Common myeloid progenitor, CD34-positive (primary cell): ENCODE measurements at regions not wholly inside any gene's neighbourhood (a gene's known extent, or its start where the extent isn't known, plus 50 kb on each side); places are given as distances from the start of the nearest gene placed in this dataset.
A peak's percentile ranks its signal among the peaks of the same experiment; 100 is the strongest.

Experiments
- CTCF ChIA-PET: fragments of 350-600 bp; sonication (Branson Sonifier 250); formaldehyde crosslinking; loops from one replicate; lab custom pipeline; 2021; ENCODE audit warnings: antibody characterized with exemption; lab: Charles Lee
- POLR2A ChIA-PET: fragments of 350-600 bp; sonication (Branson Sonifier 250); formaldehyde crosslinking; loops from one replicate; lab custom pipeline; 2021; ENCODE audit warnings: antibody characterized with exemption; lab: Charles Lee
- DNase-seq, 3 donors: peaks; one replicate each; pipeline versions ENCODE4 v3.0.0 to v3.0.0-alpha.2; 2013
- H3K27ac ChIP-seq, 2 experiments: 1 replicate in 1 of 2; 2 replicates in 1 of 2; pipeline ENCODE4 v1.7.0; 2013; ENCODE audit warnings: inconsistent platforms in 2 of 2, low read length in 2 of 2, mild to moderate bottlenecking in 2 of 2, low read depth in 1 of 2, moderate library complexity in 1 of 2; ENCODE audit not compliant: severe bottlenecking in 2 of 2, insufficient read depth in 1 of 2, poor library complexity in 1 of 2
- H3K27me3 ChIP-seq, 5 experiments: replicated peaks in 2 of 5; 1 replicate in 3 of 5; 2 replicates in 2 of 5; pipeline versions ENCODE4 v1.6.1 to v1.7.0; 2013; ENCODE audit warnings: low read length in 4 of 5, mild to moderate bottlenecking in 2 of 5, moderate library complexity in 2 of 5, inconsistent platforms in 1 of 5; ENCODE audit not compliant: insufficient read depth in 5 of 5, control insufficient read depth in 4 of 5
- H3K36me3 ChIP-seq, 4 experiments: 1 replicate in 2 of 4; 2 replicates in 2 of 4; pipeline versions ENCODE4 v1.6.1 to v1.7.0; 2013; ENCODE audit warnings: low read length in 3 of 4, control low read depth in 1 of 4, mild to moderate bottlenecking in 1 of 4; ENCODE audit not compliant: control insufficient read depth in 4 of 4, insufficient read depth in 4 of 4
- H3K4me1 ChIP-seq, 4 experiments: 1 replicate in 3 of 4; 2 replicates in 1 of 4; pipeline versions ENCODE4 v1.6.1 to v1.7.1; 2013; ENCODE audit warnings: low read length in 3 of 4, mild to moderate bottlenecking in 3 of 4, control low read depth in 1 of 4, inconsistent platforms in 1 of 4, moderate library complexity in 1 of 4; ENCODE audit not compliant: control insufficient read depth in 4 of 4, insufficient read depth in 4 of 4; ENCODE audit errors: control extremely low read depth in 1 of 4
- H3K4me3 ChIP-seq, 7 experiments: 1 replicate in 4 of 7; 2 replicates in 3 of 7; pipeline versions ENCODE4 v1.5.1 to v1.7.0; 2013; ENCODE audit warnings: mild to moderate bottlenecking in 7 of 7, low read length in 6 of 7, moderate library complexity in 6 of 7, inconsistent platforms in 2 of 7, low read depth in 2 of 7, control low read depth in 1 of 7; ENCODE audit not compliant: insufficient read depth in 4 of 7, control insufficient read depth in 1 of 7; ENCODE audit errors: extremely low read depth in 1 of 7
- H3K9me3 ChIP-seq, 5 experiments: 1 replicate in 4 of 5; 2 replicates in 1 of 5; pipeline versions ENCODE4 v1.6.1 to v1.7.1; 2013; ENCODE audit warnings: low read length in 4 of 5, mild to moderate bottlenecking in 2 of 5, inconsistent platforms in 1 of 5, low read depth in 1 of 5, moderate library complexity in 1 of 5; ENCODE audit not compliant: control insufficient read depth in 4 of 5, insufficient read depth in 2 of 5; ENCODE audit errors: control extremely low read depth in 1 of 5
- WGBS: methylation state at CpG from one replicate; pipeline ENCODE4 v1.1.5; 2013; ENCODE audit not compliant: insufficient coverage; 5-methylcytosine and 5-hydroxymethylcytosine counted together

DNA sequence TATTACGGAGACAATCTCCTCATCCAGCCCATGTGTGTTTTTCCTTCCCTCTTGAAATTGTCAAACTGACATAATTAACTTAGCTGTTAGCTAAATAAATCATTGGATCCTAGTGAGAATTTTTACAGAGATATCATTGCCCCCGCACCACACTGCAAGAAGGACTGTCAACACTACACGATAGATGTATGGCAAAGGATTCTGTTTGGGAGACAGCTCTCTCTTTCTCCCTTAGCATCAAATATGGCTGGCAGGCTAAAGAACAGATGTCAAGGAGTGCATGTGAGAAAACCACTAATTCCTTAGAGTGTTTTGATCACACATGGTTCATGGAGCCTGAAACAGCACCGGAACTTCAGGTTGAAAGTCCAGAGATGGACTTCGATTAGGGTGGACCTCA, 136.8 kb downstream of the KCNA5 start:
- H3K4me1 ChIP-seq: no peaks in the 10 kb centered on the region
- H3K4me3 ChIP-seq: no peak overlapping the region
- H3K9me3 ChIP-seq: no peaks in the 10 kb centered on the region
- CTCF ChIA-PET: interaction anchor here (1.0 kb wide), 1 partner anchor 9 kb away, joined by 3 read pairs; no protein-coding TSS in a partner anchor
- 78% methylated on average over 5 of the region's 5 CpGs for WGBS
- peaks cover 0 to 3% (median 2%) of the 10 kb centered on the region in 5 experiments for H3K27me3 ChIP-seq
- POLR2A ChIA-PET: no interaction called here
- H3K27ac ChIP-seq: no peak overlapping the region
- no peaks in the 10 kb centered on the region for H3K36me3 ChIP-seq
- no peak for DNase-seq

DNA sequence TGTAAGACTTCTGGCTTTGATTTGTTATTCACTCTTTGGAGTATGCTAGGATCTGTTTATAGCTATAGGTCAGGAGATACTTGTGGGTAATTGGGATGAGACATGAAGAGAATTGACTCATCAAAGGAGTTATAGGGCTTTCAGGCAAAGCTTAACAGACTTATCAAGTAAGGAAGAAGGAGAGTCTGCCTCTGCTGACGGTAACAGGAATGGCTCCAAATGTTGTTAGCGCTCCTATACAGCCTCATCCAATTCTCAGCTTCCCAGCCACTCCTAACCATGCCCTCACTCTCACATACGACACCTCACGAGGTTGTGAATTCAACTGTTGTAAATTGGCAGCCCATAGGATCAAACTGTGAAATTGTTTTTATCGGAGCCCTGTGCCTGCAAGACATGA, 140.5 kb downstream of the KCNA5 start:
- H3K27ac ChIP-seq: no peak overlapping the region
- 90% methylated on average over 5 of the region's 5 CpGs for WGBS
- no peak overlapping the region for H3K4me3 ChIP-seq
- no peaks in the 10 kb centered on the region for H3K36me3 ChIP-seq
- DNase-seq: no peak
- peaks cover 0 to 7% (median 2%) of the 10 kb centered on the region in 5 experiments for H3K27me3 ChIP-seq
- no peaks in the 10 kb centered on the region for H3K9me3 ChIP-seq
- ChIA-PET CTCF (interaction anchor here (1.3 kb wide), 1 partner anchor 16 kb away, joined by 4 read pairs; no protein-coding TSS in a partner anchor), POLR2A (interaction anchor here (0.5 kb wide), 1 partner anchor 292 kb away, joined by 3 read pairs; no protein-coding TSS in a partner anchor)
- H3K4me1 ChIP-seq: no peaks in the 10 kb centered on the region

DNA sequence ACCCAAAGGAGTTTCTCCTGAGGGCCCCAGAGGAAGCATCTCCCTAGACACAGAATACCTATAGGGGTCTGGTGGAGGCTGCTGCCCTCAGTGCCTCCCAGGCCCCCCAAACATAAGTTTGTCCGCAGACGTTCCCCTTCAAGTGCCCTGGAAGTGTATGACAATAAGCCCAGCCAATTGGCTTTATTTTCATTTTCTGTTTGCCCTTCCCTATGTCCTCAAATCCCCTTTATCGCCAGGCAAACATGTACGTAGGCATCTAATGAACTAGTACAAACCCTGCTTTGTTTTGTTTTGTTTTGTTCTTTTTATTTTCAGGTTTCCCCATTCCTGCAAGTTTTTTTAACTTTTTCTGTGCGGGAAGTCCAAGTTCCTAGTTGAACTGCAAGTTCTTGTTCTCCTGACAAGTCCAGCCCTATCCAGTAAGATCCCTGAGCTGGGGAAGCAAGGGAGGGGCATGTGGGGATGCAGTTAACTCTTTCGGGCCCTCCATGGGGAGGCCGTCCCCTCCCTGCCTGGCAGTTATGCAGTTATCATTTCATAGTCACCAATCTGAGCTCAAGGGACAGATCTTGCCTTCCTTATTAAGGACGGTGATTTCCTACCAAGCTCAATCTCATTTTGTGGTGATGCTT, 141.9 kb downstream of the KCNA5 start:
- H3K9me3 ChIP-seq: no peaks in the 10 kb centered on the region
- no peaks in the 10 kb centered on the region for H3K4me1 ChIP-seq
- ChIA-PET CTCF (interaction anchor here (1.0 kb wide), 1 partner anchor 13 kb away, joined by 3 read pairs; no protein-coding TSS in a partner anchor), POLR2A (no interaction called here)
- H3K4me3 ChIP-seq: no peak overlapping the region
- DNase-seq: no peak
- H3K27me3 ChIP-seq: peaks cover 0 to 7% (median 2%) of the 10 kb centered on the region in 5 experiments
- no peak overlapping the region for H3K27ac ChIP-seq
- 87% methylated on average over 5 of the region's 8 CpGs for WGBS
- no peaks in the 10 kb centered on the region for H3K36me3 ChIP-seq

DNA sequence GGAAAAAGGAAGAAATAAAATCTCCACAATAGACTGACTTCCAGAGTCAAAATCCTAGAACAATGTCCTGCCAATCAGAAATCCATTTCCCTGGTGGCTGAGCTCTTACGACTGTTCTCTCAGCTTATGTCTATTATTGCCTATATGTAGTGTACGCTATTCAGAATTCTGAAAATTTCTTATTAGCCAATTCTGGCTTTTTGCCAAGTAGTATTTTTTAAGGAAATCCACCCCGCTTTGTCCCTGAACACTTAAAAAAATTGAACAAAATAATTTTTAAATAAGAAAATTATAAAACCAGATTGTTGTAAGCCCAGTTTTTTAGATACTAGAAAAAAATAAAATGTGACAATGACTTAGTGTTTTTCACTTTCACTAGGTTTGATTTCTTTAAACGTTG, 143.0 kb downstream of the KCNA5 start:
- H3K4me1 ChIP-seq: no peaks in the 10 kb centered on the region
- WGBS: no CpG with 5 or more reads among the region's 4 CpGs
- H3K27ac ChIP-seq: no peak overlapping the region
- no peak for DNase-seq
- ChIA-PET CTCF (interaction anchor here (0.7 kb wide), 1 partner anchor 786 kb away, joined by 3 read pairs; no protein-coding TSS in a partner anchor), POLR2A (no interaction called here)
- no peaks in the 10 kb centered on the region for H3K9me3 ChIP-seq
- H3K36me3 ChIP-seq: no peaks in the 10 kb centered on the region
- peaks cover 0 to 7% (median 2%) of the 10 kb centered on the region in 5 experiments for H3K27me3 ChIP-seq
- no peak overlapping the region for H3K4me3 ChIP-seq

DNA sequence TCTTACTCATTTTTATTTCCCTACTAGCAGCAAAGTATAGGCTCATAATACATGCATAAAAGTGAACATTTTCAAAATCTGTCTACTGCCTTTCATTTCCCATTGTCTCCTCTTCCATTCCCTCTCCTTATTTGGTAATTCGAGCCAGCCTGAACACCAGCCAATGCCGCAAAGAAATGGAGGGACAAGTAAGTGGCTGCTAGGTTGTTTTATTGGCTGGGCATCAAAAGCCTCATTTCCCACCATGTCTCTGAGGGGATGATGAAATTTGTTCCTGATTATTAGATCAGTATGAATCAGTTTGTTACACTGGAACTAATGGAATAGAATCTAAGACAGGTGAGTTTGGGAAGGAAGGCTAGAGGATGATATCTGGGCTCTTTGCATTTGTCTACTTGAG, 143.5 kb downstream of the KCNA5 start:
- peaks cover 0 to 7% (median 2%) of the 10 kb centered on the region in 5 experiments for H3K27me3 ChIP-seq
- H3K4me3 ChIP-seq: no peak overlapping the region
- H3K27ac ChIP-seq: no peak overlapping the region
- no CpG with 5 or more reads among the region's 2 CpGs for WGBS
- DNase-seq: no peak
- no peaks in the 10 kb centered on the region for H3K36me3 ChIP-seq
- ChIA-PET POLR2A (no interaction called here), CTCF (no interaction called here)
- no peaks in the 10 kb centered on the region for H3K4me1 ChIP-seq
- no peaks in the 10 kb centered on the region for H3K9me3 ChIP-seq

DNA sequence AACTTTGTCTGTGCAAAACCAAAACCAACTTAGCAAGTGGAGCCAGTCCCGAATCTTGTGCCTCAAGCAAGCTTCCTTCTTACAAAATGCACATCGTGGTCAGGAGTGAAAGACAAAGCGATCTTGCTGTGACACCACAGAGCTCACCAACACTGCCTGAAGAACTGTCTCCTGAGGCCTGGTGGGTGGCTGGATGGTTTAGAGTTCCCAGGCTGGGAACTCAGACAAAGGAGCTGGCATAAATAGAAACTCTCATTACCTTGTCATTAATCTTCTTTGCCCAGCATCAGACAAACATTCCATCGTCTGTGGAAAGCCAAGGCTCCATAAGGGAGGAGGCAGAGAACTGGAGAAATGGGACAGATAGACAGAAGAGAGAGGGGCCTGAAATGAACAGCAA, 144.8 kb downstream of the KCNA5 start:
- Histone ChIP-seq H3K4me3 (no peak overlapping the region), H3K4me1 (no peaks in the 10 kb centered on the region), H3K27me3 (peaks cover 0 to 11% (median 2%) of the 10 kb centered on the region in 5 experiments), H3K36me3 (no peaks in the 10 kb centered on the region), H3K9me3 (no peaks in the 10 kb centered on the region), H3K27ac (no peak overlapping the region)
- CTCF ChIA-PET: interaction anchor here (1.2 kb wide), 1 partner anchor 11 kb away, joined by 4 read pairs; no protein-coding TSS in a partner anchor
- whole genome bisulfite sequencing: 80% methylated on average over 3 of the region's 4 CpGs
- POLR2A ChIA-PET: no interaction called here
- peak in 1 of 3 donors; percentile 15 for DNase-seq

DNA sequence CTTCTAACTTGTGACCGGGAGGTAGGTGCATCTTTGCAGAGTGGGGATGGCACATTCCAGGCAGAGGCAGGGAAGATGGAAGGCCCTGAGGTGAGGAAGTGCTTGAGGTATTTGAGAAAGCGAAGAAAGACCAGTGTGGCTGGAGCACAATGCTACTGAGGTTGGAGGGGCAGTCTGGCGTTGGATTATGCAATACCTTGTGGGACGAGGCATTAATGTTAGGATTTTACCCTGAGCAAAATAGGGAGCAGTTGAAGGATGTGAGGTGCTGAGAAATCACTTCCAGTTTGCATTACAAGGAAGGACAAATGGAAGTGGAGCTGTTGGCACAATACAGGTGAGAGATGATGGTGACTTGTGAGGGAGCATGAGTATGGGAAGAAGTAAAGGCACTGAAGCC, 145.5 kb downstream of the KCNA5 start:
- ChIA-PET POLR2A (no interaction called here), CTCF (interaction anchor here (1.3 to 1.8 kb wide), 2 partner anchors 11 to 254 kb away, joined by 5 to 7 read pairs; no protein-coding TSS in a partner anchor)
- no peak for DNase-seq
- H3K9me3 ChIP-seq: no peaks in the 10 kb centered on the region
- no peak overlapping the region for H3K27ac ChIP-seq
- no peaks in the 10 kb centered on the region for H3K4me1 ChIP-seq
- H3K36me3 ChIP-seq: no peaks in the 10 kb centered on the region
- peaks cover 0 to 11% (median 2%) of the 10 kb centered on the region in 5 experiments for H3K27me3 ChIP-seq
- no peak overlapping the region for H3K4me3 ChIP-seq
- WGBS: 81% methylated on average over 3 of the region's 4 CpGs
